22Rv1 (cell line): ENCODE measurements at regions not wholly inside any gene's neighbourhood (a gene's known extent, or its start where the extent isn't known, plus 50 kb on each side); places are given as distances from the start of the nearest gene placed in this dataset.

Experiments
- H3K27ac ChIP-seq: fragments of 450-650 bp; 2 replicates; pipeline ENCODE4 v1.5.1; 2017
- ZFX ChIP-seq: fragments of 450-650 bp; IDR thresholded peaks from 2 replicates; pipeline ENCODE4 v1.6.1; 2017; ENCODE audit warnings: antibody characterized with exemption, borderline replicate concordance
- TF ChIP-seq, protein P1 (sequence below): fragments of 450-650 bp; IDR thresholded peaks from 2 replicates; pipeline ENCODE4 v1.5.1; 2017; ENCODE audit warnings: mild to moderate bottlenecking

DNA sequence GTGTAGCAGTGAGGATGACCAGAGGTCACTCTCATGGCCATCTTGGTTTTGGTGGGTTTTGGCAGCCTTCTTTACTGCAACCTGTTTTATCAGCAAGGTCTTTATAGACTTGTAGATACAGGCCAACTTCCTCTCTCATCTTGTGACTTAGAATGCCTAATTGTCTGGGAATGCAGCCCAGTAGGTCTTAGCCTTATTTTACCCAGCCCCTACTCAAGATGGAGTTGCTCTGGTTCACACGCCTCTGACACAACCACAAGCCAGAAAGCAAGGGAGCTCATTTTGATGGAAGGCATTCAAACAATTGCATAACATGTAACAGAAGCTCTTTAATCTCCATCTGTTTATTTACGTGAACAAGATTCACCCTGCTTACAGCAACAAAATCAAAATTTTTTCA lies 492.0 kb upstream of the SULF2 start:
- TF ChIP-seq, protein P1, sequence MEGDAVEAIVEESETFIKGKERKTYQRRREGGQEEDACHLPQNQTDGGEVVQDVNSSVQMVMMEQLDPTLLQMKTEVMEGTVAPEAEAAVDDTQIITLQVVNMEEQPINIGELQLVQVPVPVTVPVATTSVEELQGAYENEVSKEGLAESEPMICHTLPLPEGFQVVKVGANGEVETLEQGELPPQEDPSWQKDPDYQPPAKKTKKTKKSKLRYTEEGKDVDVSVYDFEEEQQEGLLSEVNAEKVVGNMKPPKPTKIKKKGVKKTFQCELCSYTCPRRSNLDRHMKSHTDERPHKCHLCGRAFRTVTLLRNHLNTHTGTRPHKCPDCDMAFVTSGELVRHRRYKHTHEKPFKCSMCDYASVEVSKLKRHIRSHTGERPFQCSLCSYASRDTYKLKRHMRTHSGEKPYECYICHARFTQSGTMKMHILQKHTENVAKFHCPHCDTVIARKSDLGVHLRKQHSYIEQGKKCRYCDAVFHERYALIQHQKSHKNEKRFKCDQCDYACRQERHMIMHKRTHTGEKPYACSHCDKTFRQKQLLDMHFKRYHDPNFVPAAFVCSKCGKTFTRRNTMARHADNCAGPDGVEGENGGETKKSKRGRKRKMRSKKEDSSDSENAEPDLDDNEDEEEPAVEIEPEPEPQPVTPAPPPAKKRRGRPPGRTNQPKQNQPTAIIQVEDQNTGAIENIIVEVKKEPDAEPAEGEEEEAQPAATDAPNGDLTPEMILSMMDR, result no peak
- TF ChIP-seq ZFX, result no peak

DNA sequence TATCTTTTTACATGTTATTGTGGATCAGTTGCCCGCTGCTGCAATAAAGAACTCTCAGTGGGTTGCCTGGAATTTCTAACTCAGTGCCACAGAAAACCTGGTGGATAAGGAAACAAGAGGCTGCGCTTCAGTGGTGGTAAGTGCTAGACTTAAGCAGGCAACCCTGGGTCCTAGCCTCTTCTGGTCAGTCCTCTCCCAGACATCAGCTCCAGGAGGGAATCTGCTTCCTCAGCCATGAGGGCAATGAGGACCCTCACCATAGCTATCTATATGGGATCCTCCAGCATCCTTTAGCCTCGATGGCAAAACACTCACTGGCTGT lies 490.7 kb upstream of the SULF2 start:
- no peak for TF ChIP-seq ZFX
- TF ChIP-seq, protein P1, result no peak
- H3K27ac ChIP-seq, result no peak overlapping the region

More for the DNA sequence above, 492.0 kb upstream of the SULF2 start:
- H3K27ac ChIP-seq, result no peak overlapping the region

DNA sequence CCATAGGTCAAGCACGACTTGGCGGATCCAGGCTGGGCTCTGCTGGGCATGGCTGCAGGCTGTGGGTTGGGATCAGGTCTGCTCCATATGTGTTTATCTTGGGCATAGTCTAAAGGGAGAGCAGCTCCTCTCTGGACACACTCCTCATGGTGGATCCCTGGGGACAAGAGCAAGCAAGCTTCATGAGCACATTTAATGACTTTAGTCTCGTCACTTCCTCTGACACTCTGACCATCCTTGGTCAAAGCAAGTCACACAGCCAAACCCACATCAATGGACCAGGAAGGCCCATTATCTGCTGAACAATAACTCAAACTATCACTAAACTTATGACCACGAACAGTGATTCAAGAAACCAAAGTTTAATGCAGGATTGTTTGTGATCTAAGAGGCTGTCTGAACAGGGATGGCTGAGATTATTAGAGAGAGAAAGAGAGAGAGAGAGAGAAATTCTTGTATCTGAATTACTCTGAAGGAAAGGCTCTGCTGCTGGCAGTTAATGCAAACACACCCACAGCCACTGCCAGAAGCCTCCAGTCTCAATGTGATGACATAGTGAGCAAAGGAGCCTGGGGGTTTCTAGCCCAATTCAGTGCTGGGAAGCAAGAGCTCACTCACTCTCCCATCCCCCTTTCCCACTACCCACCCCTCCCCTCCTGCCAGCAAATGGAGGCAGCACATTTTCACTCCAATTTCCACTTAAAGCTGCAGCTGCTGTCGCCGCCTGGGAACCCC lies 490.2 kb upstream of the SULF2 start:
- H3K27ac ChIP-seq, result no peak overlapping the region
- TF ChIP-seq ZFX, result no peak
- TF ChIP-seq, protein P1, result no peak

DNA sequence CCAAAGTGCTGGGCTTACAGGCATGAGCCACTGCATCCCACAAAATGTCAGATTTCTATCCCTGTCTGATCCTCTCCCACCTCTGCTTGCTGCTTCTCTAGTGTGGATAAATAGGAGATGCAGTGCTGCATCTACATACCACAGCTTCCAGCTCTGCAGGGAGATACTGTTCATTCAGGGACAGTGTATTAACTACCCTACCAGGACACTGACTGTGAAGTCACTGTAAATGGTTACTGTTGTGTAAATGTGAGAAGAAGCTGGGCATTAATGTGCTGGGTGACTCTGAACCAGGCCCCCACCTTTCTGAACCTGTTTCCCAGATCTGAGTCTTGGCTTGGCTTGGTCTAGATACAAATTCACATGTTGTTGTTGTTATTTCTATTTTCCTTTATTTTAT lies 488.6 kb upstream of the SULF2 start:
- no peak overlapping the region for H3K27ac ChIP-seq
- TF ChIP-seq, protein P1, result no peak
- no peak for TF ChIP-seq ZFX

DNA sequence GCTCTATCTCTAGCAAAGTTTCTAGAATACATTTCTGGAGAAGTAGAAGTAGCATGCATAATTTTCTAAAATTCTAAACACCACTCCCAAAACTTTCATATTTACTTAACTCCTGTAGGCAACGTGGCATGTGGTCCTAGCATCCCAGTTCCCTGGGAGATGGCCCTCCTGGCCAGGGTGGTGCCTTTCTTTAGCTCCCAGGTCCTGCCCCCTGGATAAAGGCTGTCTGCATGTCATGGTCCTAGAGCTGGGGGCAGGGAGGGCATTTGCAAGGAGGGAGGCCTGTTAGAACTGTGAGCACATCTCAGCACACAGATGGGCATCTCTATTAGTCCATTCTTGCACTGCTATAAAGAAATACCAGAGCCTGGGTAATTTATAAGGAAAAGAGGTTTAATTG lies 485.6 kb upstream of the SULF2 start:
- no peak for TF ChIP-seq ZFX
- TF ChIP-seq, protein P1, result no peak

DNA sequence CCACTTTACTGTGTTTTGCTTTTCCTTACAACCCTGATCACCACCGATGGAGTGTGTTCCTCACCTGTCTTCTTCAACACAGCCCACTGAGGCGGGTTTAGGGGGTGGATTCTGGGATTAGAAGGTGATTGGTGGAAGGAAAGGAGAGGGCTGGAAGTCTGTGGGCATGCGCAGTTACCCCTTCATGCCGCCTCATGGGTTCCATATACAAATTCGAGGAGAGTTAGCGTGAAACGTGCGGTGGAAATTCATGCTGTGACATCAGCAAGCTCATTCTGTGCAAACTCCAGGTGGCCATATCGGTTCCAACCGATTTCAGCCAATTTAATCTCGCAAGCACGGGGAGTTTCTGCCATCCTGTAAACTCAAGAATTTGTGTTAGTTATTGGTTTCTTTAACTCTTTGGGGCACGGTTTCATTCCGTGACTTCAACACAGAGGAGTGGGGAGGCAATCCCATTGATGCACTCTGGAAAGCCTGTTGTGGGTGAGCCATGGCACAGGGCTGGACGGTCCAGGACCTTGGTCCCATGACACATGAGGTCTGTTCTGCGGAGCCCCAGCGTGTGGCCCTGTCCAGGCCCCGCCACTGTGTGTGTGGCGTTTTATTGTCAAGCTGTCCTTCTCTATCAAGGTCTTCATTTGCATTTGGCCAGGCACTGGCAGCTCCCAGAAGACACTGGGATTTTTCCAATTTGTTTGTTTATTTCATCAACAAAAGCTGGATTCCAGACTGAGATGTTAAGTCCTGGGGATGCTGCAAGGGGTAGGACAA lies 482.8 kb upstream of the SULF2 start:
- TF ChIP-seq, protein P1, result no peak
- no peak for TF ChIP-seq ZFX
- no peak overlapping the region for H3K27ac ChIP-seq

More for the DNA sequence above, 485.6 kb upstream of the SULF2 start:
- no peak overlapping the region for H3K27ac ChIP-seq

DNA sequence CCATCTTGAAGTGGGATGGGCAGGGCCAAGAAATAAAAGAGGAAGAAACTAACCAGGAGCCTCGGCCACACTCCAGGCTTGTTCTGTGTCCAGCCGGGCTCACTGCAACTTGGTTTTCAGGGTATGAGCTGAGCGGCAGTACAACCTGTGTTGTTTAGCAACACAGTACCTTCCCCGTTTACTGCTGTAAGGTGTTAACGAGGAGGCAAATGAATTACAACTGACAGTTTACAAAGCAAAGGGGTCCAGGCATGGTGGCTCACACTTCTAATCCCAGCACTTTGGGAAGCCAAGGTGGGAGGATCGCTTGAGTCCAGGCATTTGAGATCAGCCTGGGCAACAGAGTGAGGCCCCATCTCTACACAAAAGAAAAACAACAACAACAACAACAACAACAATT lies 481.3 kb upstream of the SULF2 start:
- no peak overlapping the region for H3K27ac ChIP-seq
- TF ChIP-seq ZFX, result no peak
- TF ChIP-seq, protein P1, result no peak
